Neural progenitor cell (in vitro differentiated cells): ENCODE measurements at regions not wholly inside any gene's neighbourhood (a gene's known extent, or its start where the extent isn't known, plus 50 kb on each side); places are given as distances from the start of the nearest gene placed in this dataset.

Experiments
- CTCF ChIP-seq: fragments of 200-600 bp; sonication (generic); IDR thresholded peaks from 2 replicates; pipeline ENCODE4 v1.5.1; 2017; ENCODE audit warnings: antibody characterized with exemption, mild to moderate bottlenecking
- EZH2 ChIP-seq: fragments of 200-600 bp; sonication (generic); IDR thresholded peaks from 2 replicates; pipeline ENCODE4 v1.6.1; 2017; ENCODE audit warnings: antibody characterized with exemption, mild to moderate bottlenecking, moderate library complexity

GRCh38 chr13:83765796-83766195 lies 116.5 kb downstream of the SLITRK1 start:
- TF ChIP-seq EZH2, result no peak
- TF ChIP-seq CTCF, result no peak
